Fibroblast of lung (primary cell): ENCODE measurements at regions not wholly inside any gene's neighbourhood (a gene's known extent, or its start where the extent isn't known, plus 50 kb on each side); places are given as distances from the start of the nearest gene placed in this dataset.

Experiments used
- CTCF ChIP-seq, 2 donors: IDR thresholded peaks in 1 of 2; conservative IDR thresholded peaks in 1 of 2; 1 replicate in 1 of 2; 2 replicates in 1 of 2; pipeline ENCODE4 v1.5.1; 2011 to 2012; ENCODE audit warnings: low read length in 2 of 2, control low read depth in 1 of 2, inconsistent platforms in 1 of 2, low read depth in 1 of 2, mild to moderate bottlenecking in 1 of 2
- EZH2 ChIP-seq: IDR thresholded peaks from 2 replicates; pipeline ENCODE4 v1.5.1; 2012; ENCODE audit warnings: low read length, control low read depth, mild to moderate bottlenecking; ENCODE audit errors: missing control alignments

GRCh38 chr1:209434631-209435217 is 148.8 kb upstream of the CAMK1G start:
- TF ChIP-seq CTCF (conservative IDR thresholded peaks at IDR 0.05 in 1 of 2, IDR thresholded peaks at IDR 0.05 in 1 of 2; ENCODE audit: low read depth in 1 of 2, low read length in 2 of 2) (no peak), EZH2 (no peak)
